H9 (cell line): ENCODE measurements at regions not wholly inside any gene's neighbourhood (a gene's known extent, or its start where the extent isn't known, plus 50 kb on each side); places are given as distances from the start of the nearest gene placed in this dataset.
"Not testable (repeated sequence)": the region's sequence is repeated elsewhere in the genome, so short reads cannot be mapped to it uniquely, and the experiment has no call there.

Source experiments
- DNase-seq: peaks from one replicate; pipeline ENCODE4 v3.0.0-alpha.2; 2017
- H2AFZ ChIP-seq: one replicate; pipeline ENCODE4 v1.6.1; 2013; ENCODE audit warnings: mild to moderate bottlenecking, low read length, control low read depth, moderate library complexity
- H2AK5ac ChIP-seq: 2 replicates; pipeline ENCODE4 v1.6.1; 2013; ENCODE audit warnings: low read length, control low read depth, mixed read lengths; ENCODE audit not compliant: insufficient read length
- H2BK120ac ChIP-seq: one replicate; pipeline ENCODE4 v1.6.1; 2013; ENCODE audit warnings: low read depth, mild to moderate bottlenecking, low read length, control low read depth, inconsistent platforms; ENCODE audit not compliant: poor library complexity, severe bottlenecking
- H2BK12ac ChIP-seq: 2 replicates; pipeline ENCODE4 v1.6.1; 2013; ENCODE audit warnings: low read length, control low read depth, mixed read lengths, low read depth; ENCODE audit not compliant: insufficient read length
- H2BK15ac ChIP-seq: 2 replicates; pipeline ENCODE4 v1.6.1; 2013; ENCODE audit warnings: low read depth, low read length, control low read depth
- H2BK20ac ChIP-seq: one replicate; pipeline ENCODE4 v1.6.1; 2013; ENCODE audit warnings: low read depth, mild to moderate bottlenecking, low read length, control low read depth, inconsistent platforms; ENCODE audit not compliant: poor library complexity, severe bottlenecking
- H2BK5ac ChIP-seq: 2 replicates; pipeline ENCODE4 v1.6.1; 2013; ENCODE audit warnings: low read length, control low read depth, mixed read lengths; ENCODE audit not compliant: insufficient read length
- H3K14ac ChIP-seq: 2 replicates; pipeline ENCODE4 v1.6.1; 2013; ENCODE audit warnings: low read length, control low read depth; ENCODE audit not compliant: insufficient read depth
- H3K18ac ChIP-seq: 2 replicates; pipeline ENCODE4 v1.6.1; 2013; ENCODE audit warnings: low read depth, mild to moderate bottlenecking, mixed read lengths, low read length, control low read depth; ENCODE audit not compliant: insufficient read length
- H3K23ac ChIP-seq: 2 replicates; pipeline ENCODE4 v1.6.1; 2013; ENCODE audit warnings: low read length, control low read depth, mixed read lengths, low read depth; ENCODE audit not compliant: insufficient read length
- H3K23me2 ChIP-seq: 2 replicates; pipeline ENCODE4 v1.6.1; 2013; ENCODE audit warnings: low read depth, mild to moderate bottlenecking, mixed read lengths, low read length, control low read depth; ENCODE audit not compliant: insufficient read length, poor library complexity, severe bottlenecking
- H3K27ac ChIP-seq: 2 replicates; pipeline ENCODE4 v1.5.1; 2013; ENCODE audit warnings: low read length, control low read depth, mixed read lengths, low read depth; ENCODE audit not compliant: insufficient read length
- H3K27me3 ChIP-seq: 2 replicates; pipeline ENCODE4 v1.6.1; 2013; ENCODE audit warnings: low read length, control low read depth, inconsistent platforms; ENCODE audit not compliant: insufficient read depth
- H3K4ac ChIP-seq: 2 replicates; pipeline ENCODE4 v1.6.1; 2013; ENCODE audit warnings: low read depth, mild to moderate bottlenecking, control low read depth, inconsistent platforms, low read length, moderate library complexity
- H3K4me1 ChIP-seq: 2 replicates; pipeline ENCODE4 v1.6.1; 2013; ENCODE audit warnings: low read length, control low read depth, inconsistent platforms; ENCODE audit not compliant: insufficient read depth
- H3K4me2 ChIP-seq: 2 replicates; pipeline ENCODE4 v1.6.1; 2013; ENCODE audit warnings: low read length, control low read depth, mixed read lengths; ENCODE audit not compliant: insufficient read length, insufficient read depth
- H3K56ac ChIP-seq: 2 replicates; pipeline ENCODE4 v1.6.1; 2013; ENCODE audit warnings: low read depth, mild to moderate bottlenecking, mixed read lengths, low read length, control low read depth; ENCODE audit not compliant: insufficient read length
- H3K79me1 ChIP-seq: 2 replicates; pipeline ENCODE4 v1.6.1; 2013; ENCODE audit warnings: low read depth, mild to moderate bottlenecking, moderate library complexity, low read length, control low read depth, inconsistent platforms; ENCODE audit not compliant: insufficient read depth, poor library complexity, severe bottlenecking
- H3K79me2 ChIP-seq: 2 replicates; pipeline ENCODE4 v1.6.1; 2013; ENCODE audit warnings: low read length, control low read depth, inconsistent platforms; ENCODE audit not compliant: insufficient read depth
- H3K9ac ChIP-seq: 2 replicates; pipeline ENCODE4 v1.6.1; 2013; ENCODE audit warnings: low read length, control low read depth, mixed read lengths; ENCODE audit not compliant: insufficient read length; ENCODE audit errors: extremely low read depth
- H3K9me3 ChIP-seq: one replicate; pipeline ENCODE4 v1.6.1; 2013; ENCODE audit warnings: low read depth, low read length, inconsistent platforms; ENCODE audit not compliant: control insufficient read depth
- H3T11ph ChIP-seq: one replicate; pipeline ENCODE4 v1.6.1; 2013; ENCODE audit warnings: mild to moderate bottlenecking, low read length, control low read depth, inconsistent platforms
- H4K20me1 ChIP-seq: one replicate; pipeline ENCODE4 v1.6.1; 2013; ENCODE audit not compliant: control insufficient read depth, insufficient read length, insufficient read depth
- H4K5ac ChIP-seq: 2 replicates; pipeline ENCODE4 v1.6.1; 2013; ENCODE audit warnings: low read depth, mild to moderate bottlenecking, mixed read lengths, low read length, control low read depth; ENCODE audit not compliant: insufficient read length
- H4K8ac ChIP-seq: replicated peaks from 2 replicates; pipeline ENCODE4 v1.6.1; 2013; ENCODE audit warnings: low read length, control low read depth, mixed read lengths, low read depth; ENCODE audit not compliant: insufficient read length
- H4K91ac ChIP-seq: 2 replicates; pipeline ENCODE4 v1.6.1; 2013; ENCODE audit warnings: low read depth, mild to moderate bottlenecking, moderate library complexity, mixed read lengths, low read length, control low read depth; ENCODE audit not compliant: insufficient read length
- H3K27ac Mint-ChIP-seq, 3 experiments: 2 replicates in 2 of 3; 3 replicates in 1 of 3; pipeline ENCODE4 v1.8.0; 2020 to 2021; ENCODE audit warnings: mixed read lengths in 3 of 3, mild to moderate bottlenecking in 1 of 3, moderate library complexity in 1 of 3
- H3K27me3 Mint-ChIP-seq: 2 replicates; pipeline ENCODE4 v1.8.0; 2021; ENCODE audit warnings: low read depth, mild to moderate bottlenecking, moderate library complexity, mixed read lengths
- H3K36me3 Mint-ChIP-seq, 3 experiments: 2 replicates in 2 of 3; 3 replicates in 1 of 3; pipeline ENCODE4 v1.8.0; 2020 to 2021; ENCODE audit warnings: low read depth in 3 of 3, mixed read lengths in 3 of 3; ENCODE audit not compliant: insufficient read depth in 1 of 3
- H3K4me1 Mint-ChIP-seq, 2 experiments: 2 replicates each; pipeline ENCODE4 v1.8.0; 2020; ENCODE audit warnings: mixed read lengths in 2 of 2
- H3K4me3 Mint-ChIP-seq, 2 experiments: 2 replicates in 1 of 2; 3 replicates in 1 of 2; pipeline ENCODE4 v1.8.0; 2020 to 2021; ENCODE audit warnings: mild to moderate bottlenecking in 2 of 2, mixed read lengths in 2 of 2, moderate library complexity in 1 of 2
- H3K9me3 Mint-ChIP-seq, 2 experiments: 2 replicates in 1 of 2; 3 replicates in 1 of 2; pipeline ENCODE4 v1.8.0; 2020; ENCODE audit warnings: mild to moderate bottlenecking in 2 of 2, mixed read lengths in 2 of 2, moderate library complexity in 1 of 2
- WGBS: extraction: QIAGEN DNeasy Blood & Tissue Kit; methylation state at CpG from one replicate; pipeline ENCODE4 v1.1.7; 2013; ENCODE audit warnings: missing lambda C conversion rate, low lambda C conversion rate, mixed read lengths; ENCODE audit not compliant: insufficient read length; ENCODE audit errors: extremely low coverage; 5-methylcytosine and 5-hydroxymethylcytosine counted together

DNA sequence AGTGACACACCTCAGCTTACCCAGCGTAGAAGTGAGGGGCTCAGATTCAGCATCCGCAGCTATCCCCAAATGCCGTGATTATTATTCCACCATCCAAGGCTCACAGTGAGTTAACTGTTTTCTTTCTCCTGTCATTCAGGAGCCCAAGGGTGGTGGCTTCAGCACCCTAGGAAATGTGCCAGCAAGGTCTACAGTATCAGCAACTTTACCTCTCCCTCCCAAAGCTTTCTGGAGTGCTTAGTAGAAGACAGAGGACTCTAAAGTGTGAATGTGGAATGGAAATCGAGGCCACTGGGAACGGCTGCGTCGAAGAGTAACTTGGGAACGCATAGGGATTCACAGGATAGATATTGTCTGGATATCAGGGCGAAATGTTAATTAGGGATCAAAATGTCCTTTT, 763.8 kb upstream of the TPTE start:
- not testable (repeated sequence) for H3K27me3 Mint-ChIP-seq, H3K4me1 ChIP-seq, H4K91ac ChIP-seq, H3T11ph ChIP-seq, H3K9ac ChIP-seq, H2AFZ ChIP-seq, H2BK12ac ChIP-seq, H3K23ac ChIP-seq, H3K56ac ChIP-seq, H2BK20ac ChIP-seq, H3K79me1 ChIP-seq, H3K27me3 ChIP-seq, H4K20me1 ChIP-seq, H3K4ac ChIP-seq, H2BK15ac ChIP-seq, H2BK120ac ChIP-seq, H3K9me3 Mint-ChIP-seq, H2BK5ac ChIP-seq, H3K36me3 Mint-ChIP-seq, H3K14ac ChIP-seq, H3K27ac Mint-ChIP-seq, H3K4me2 ChIP-seq, DNase-seq, H2AK5ac ChIP-seq, H3K4me1 Mint-ChIP-seq, H3K4me3 Mint-ChIP-seq, H3K18ac ChIP-seq, H3K79me2 ChIP-seq, H3K27ac ChIP-seq, H4K8ac ChIP-seq, H4K5ac ChIP-seq, H3K23me2 ChIP-seq
- peaks cover 98% of the 10 kb centered on the region for H3K9me3 ChIP-seq
- no CpG with 5 or more reads among the region's 9 CpGs for WGBS
